Body of pancreas (tissue), 4 donors: ENCODE measurements at regions not wholly inside any gene's neighbourhood (a gene's known extent, or its start where the extent isn't known, plus 50 kb on each side); places are given as distances from the start of the nearest gene placed in this dataset.

Experiments used
- CTCF ChIP-seq, 7 experiments: fragments of 450-650 bp in 4 of 7; fragments of 200-600 bp in 3 of 7; sonication (generic) in 3 of 7; IDR thresholded peaks; one replicate each; pipeline ENCODE4 v1.5.1; 2016 to 2019; ENCODE audit warnings: antibody characterized with exemption in 7 of 7
- POLR2A ChIP-seq, 3 donors: fragments of 450-650 bp; IDR thresholded peaks; one replicate each; pipeline ENCODE4 v1.6.1; 2016; ENCODE audit warnings: antibody characterized with exemption in 3 of 3, mild to moderate bottlenecking in 2 of 3

DNA sequence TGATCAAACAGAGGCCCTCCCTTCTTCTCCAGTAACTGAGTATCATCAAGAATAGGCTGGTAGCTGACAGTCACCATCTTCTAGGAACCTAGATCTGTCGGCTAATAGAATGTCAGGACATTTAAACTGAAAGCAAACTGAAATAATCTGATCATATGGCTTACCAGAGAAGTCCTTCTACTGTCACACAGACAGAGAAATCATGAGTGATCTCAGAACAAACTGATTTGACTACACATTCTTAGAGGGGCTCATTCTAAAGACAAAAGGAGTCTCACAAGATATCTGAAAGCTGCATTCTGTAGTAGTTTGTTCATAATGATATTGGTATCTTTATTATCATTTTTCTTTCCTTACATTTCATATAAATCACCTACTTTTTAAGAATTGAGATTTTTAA, 130.9 kb upstream of the ADCY1 start:
- no peak for TF ChIP-seq POLR2A (IDR thresholded peaks at IDR 0.05)
- no peak for TF ChIP-seq CTCF (IDR thresholded peaks at IDR 0.05)
